CD4-positive, alpha-beta T cell treated with Interleukin-6 at 100 ng/mL for 8 hours (primary cell): ENCODE measurements at regions not wholly inside any gene's neighbourhood (a gene's known extent, or its start where the extent isn't known, plus 50 kb on each side); places are given as distances from the start of the nearest gene placed in this dataset.

Experiments
- DNase-seq: peaks from one replicate; pipeline ENCODE4 v3.0.0-alpha.2; 2020; ENCODE audit warnings: mixed read lengths, low spot score

GRCh38 chr16:85256190-85256739 lies 144.0 kb upstream of the CIBAR2 start:
- no peak for DNase-seq

GRCh38 chr16:85257483-85257882 lies 145.2 kb upstream of the CIBAR2 start:
- DNase-seq, result no peak

GRCh38 chr16:85258166-85258565 lies 145.9 kb upstream of the CIBAR2 start:
- DNase-seq, result no peak

GRCh38 chr16:85258629-85259028 lies 146.4 kb upstream of the CIBAR2 start:
- DNase-seq, result no peak

GRCh38 chr16:85259115-85259831 lies 147.0 kb upstream of the CIBAR2 start:
- DNase-seq, result no peak

- no peak for DNase-seq
Observed at GRCh38 chr16:85259832-85260167, 147.5 kb upstream of the CIBAR2 start.

- DNase-seq, result no peak
Observed at GRCh38 chr16:85261204-85261603, 148.9 kb upstream of the CIBAR2 start.

GRCh38 chr16:85261657-85262557 lies 149.6 kb upstream of the CIBAR2 start:
- no peak for DNase-seq

- no peak for DNase-seq
Observed at GRCh38 chr16:85262558-85263238, 150.4 kb upstream of the CIBAR2 start.

- no peak for DNase-seq
Observed at GRCh38 chr16:85263239-85263585, 150.9 kb upstream of the CIBAR2 start.

- DNase-seq, result no peak
Observed at GRCh38 chr16:85264752-85265151, 152.5 kb upstream of the CIBAR2 start.

GRCh38 chr16:85265161-85265784 lies 153.0 kb upstream of the CIBAR2 start:
- DNase-seq, result no peak

- DNase-seq, result no peak
Observed at GRCh38 chr16:85265810-85266209, 153.5 kb upstream of the CIBAR2 start.

GRCh38 chr16:85266857-85267256 lies 154.6 kb upstream of the CIBAR2 start:
- DNase-seq, result no peak

GRCh38 chr16:85267414-85267945 lies 155.2 kb upstream of the CIBAR2 start:
- DNase-seq, result no peak

GRCh38 chr16:85269165-85269564 lies 156.9 kb upstream of the CIBAR2 start:
- DNase-seq, result no peak

- no peak for DNase-seq
Observed at GRCh38 chr16:85270374-85270773, 158.1 kb upstream of the CIBAR2 start.

GRCh38 chr16:85271198-85271597 lies 158.9 kb upstream of the CIBAR2 start:
- DNase-seq, result no peak

- no peak for DNase-seq
Observed at GRCh38 chr16:85273293-85273692, 161.0 kb upstream of the CIBAR2 start.

GRCh38 chr16:85274501-85274900 lies 162.2 kb upstream of the CIBAR2 start:
- no peak for DNase-seq

- no peak for DNase-seq
Observed at GRCh38 chr16:85274924-85275323, 162.7 kb upstream of the CIBAR2 start.
